ENCODE measurements at regions not wholly inside any gene's neighbourhood (a gene's known extent, or its start where the extent isn't known, plus 50 kb on each side); places are given as distances from the start of the nearest gene placed in this dataset.

DNA sequence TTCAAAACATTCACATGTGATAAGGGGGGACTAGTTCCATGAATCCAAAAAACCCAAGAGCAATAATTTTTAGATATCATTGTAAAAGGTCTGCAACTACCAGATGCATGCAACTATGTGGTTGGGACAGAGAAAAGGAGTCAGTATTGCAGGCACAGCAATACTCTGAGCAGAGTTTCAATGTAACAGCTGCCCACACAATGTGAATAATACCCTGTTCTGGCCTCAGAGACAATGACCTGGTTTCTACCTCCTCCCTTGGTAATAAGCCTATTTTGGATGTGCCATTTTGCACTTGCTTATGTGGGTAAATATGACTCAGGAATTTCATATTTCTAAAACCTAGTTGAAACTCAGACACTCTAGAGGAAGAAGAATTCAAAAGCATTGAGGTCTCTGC is 194.8 kb upstream of the RASGEF1B start:
- Histone ChIP-seq H3K36me3 (no peaks in the 10 kb centered on the region), H3K27me3 (no peaks in the 10 kb centered on the region), H3K9me3 (no peaks in the 10 kb centered on the region), H3K27ac (no peak overlapping the region), H3K4me1 (peaks cover 0 to 15% of the 10 kb centered on the region in 2 donors), H3K4me3 (no peak overlapping the region)
- DNase-seq (ENCODE audit: low spot score), result no peak
- TF ChIP-seq, protein P1, sequence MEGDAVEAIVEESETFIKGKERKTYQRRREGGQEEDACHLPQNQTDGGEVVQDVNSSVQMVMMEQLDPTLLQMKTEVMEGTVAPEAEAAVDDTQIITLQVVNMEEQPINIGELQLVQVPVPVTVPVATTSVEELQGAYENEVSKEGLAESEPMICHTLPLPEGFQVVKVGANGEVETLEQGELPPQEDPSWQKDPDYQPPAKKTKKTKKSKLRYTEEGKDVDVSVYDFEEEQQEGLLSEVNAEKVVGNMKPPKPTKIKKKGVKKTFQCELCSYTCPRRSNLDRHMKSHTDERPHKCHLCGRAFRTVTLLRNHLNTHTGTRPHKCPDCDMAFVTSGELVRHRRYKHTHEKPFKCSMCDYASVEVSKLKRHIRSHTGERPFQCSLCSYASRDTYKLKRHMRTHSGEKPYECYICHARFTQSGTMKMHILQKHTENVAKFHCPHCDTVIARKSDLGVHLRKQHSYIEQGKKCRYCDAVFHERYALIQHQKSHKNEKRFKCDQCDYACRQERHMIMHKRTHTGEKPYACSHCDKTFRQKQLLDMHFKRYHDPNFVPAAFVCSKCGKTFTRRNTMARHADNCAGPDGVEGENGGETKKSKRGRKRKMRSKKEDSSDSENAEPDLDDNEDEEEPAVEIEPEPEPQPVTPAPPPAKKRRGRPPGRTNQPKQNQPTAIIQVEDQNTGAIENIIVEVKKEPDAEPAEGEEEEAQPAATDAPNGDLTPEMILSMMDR (IDR thresholded peaks at IDR 0.05), result no peak

DNA sequence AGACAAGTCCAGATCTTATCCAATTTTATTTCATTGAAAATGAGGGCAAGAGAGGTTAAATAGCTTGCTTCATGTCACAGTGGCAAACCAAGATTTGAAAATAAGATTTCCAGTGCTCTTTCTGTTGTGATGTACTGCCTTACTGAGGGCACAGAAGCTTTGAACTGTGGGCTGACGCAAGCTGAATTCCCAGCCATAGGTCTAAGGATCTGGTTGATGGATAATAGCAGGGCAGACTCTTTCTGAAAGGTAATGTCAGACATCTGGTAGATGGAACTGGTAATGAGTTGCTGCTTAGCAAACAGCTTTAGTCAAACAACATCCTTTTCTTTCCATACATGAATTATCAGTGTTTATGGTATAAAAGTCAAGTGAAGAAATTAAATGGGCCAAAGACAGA is 193.9 kb upstream of the RASGEF1B start:
- no peak for DNase-seq (ENCODE audit: low spot score)
- Histone ChIP-seq H3K4me1 (peaks cover 0 to 15% of the 10 kb centered on the region in 2 donors), H3K9me3 (no peaks in the 10 kb centered on the region), H3K27me3 (no peaks in the 10 kb centered on the region), H3K36me3 (no peaks in the 10 kb centered on the region), H3K27ac (no peak overlapping the region), H3K4me3 (no peak overlapping the region)
- TF ChIP-seq, protein P1 (IDR thresholded peaks at IDR 0.05), result no peak

DNA sequence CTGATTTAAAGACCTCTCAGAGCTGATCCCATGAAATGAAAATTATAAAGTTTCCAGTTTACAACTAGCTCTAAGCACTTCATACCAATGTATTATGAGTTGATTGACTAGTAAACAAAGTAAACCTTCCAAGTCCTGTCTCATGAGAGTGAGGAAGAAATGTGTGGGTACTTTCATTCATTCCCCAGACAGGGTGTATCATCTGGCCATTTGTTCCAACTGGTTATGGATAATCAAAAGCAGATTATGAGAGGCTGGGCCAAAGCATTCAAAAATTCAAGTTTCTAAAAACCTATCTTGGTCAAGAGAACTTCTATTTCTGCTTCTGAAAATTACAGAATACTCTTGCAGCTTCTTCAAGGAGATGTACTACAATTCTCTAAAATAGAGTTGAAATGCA is 193.3 kb upstream of the RASGEF1B start:
- TF ChIP-seq, protein P1 (IDR thresholded peaks at IDR 0.05), result no peak
- Histone ChIP-seq H3K4me3 (no peak overlapping the region), H3K27ac (no peak overlapping the region), H3K27me3 (no peaks in the 10 kb centered on the region), H3K4me1 (peaks cover 0 to 15% of the 10 kb centered on the region in 2 donors), H3K9me3 (no peaks in the 10 kb centered on the region), H3K36me3 (no peaks in the 10 kb centered on the region)
- DNase-seq (ENCODE audit: low spot score), result no peak

DNA sequence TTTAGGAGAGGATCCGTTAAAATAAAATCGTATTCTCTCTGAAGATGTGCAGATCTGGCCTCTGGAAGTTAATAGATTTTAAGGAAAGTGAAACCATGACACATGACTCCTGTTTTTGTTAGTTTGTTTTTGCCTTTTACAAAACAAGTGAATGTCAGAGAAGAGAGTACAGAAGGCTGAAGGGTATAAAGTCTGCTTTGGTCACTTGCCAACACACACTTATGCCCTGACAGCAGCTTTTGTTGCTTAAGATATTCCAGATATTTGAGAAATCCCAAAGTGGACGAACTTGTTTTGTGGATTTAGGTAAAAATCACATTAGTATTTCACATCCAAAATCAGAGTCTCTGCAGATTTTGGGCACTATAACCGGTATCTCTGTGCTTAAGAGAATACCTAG is 192.4 kb upstream of the RASGEF1B start:
- Histone ChIP-seq H3K36me3 (no peaks in the 10 kb centered on the region), H3K4me1 (peaks cover 0 to 15% of the 10 kb centered on the region in 2 donors), H3K27me3 (no peaks in the 10 kb centered on the region), H3K4me3 (no peak overlapping the region), H3K9me3 (no peaks in the 10 kb centered on the region), H3K27ac (no peak overlapping the region)
- no peak for DNase-seq (ENCODE audit: low spot score)
- TF ChIP-seq, protein P1 (IDR thresholded peaks at IDR 0.05), result no peak

DNA sequence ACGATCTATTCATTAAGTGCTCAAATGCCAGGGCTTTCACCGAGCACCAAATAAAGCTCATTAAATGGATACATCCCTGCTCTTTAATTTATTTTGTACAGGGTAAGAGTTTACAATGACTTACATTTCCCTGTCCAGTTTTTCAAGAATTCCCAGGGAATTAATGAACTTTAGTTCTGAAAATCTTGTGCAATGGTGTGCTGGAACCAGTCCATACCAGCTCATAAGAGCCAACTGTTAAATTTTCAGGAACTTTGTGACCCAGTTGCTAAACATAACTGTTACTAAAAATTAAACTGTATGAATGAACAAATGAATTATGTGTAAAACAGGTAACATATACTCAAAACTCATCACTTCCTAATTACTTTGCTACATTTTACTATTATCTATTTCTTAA is 191.7 kb upstream of the RASGEF1B start:
- no peak for DNase-seq (ENCODE audit: low spot score)
- Histone ChIP-seq H3K27me3 (no peaks in the 10 kb centered on the region), H3K4me3 (no peak overlapping the region), H3K27ac (no peak overlapping the region), H3K4me1 (peaks cover 0 to 15% of the 10 kb centered on the region in 2 donors), H3K9me3 (no peaks in the 10 kb centered on the region), H3K36me3 (no peaks in the 10 kb centered on the region)
- TF ChIP-seq, protein P1 (IDR thresholded peaks at IDR 0.05), result no peak

DNA sequence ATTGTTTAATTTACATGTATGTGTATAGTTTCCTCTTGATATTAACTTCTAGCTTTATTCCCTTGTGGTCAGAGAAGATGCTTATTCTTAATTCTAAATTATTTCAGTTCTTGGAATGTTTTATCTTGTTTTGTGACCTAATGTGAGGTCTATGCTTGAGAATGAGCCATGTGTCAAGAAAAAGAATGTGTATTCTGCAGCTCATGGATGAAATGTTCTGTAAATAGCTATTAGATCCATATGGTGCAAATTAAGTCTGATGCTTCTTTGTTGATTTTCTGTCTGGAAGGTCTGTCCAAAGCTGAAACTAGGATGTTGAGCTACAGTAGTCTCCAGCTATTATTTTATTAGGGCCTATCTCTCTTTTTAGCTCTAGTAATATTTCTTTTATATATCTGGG is 187.3 kb upstream of the RASGEF1B start:
- H3K9me3 ChIP-seq, result no peaks in the 10 kb centered on the region
- TF ChIP-seq, protein P1 (IDR thresholded peaks at IDR 0.05), result no peak
- no peaks in the 10 kb centered on the region for H3K27me3 ChIP-seq
- H3K4me1 ChIP-seq, result peaks cover 0 to 10% of the 10 kb centered on the region in 2 donors
- no peaks in the 10 kb centered on the region for H3K36me3 ChIP-seq
- no peak for DNase-seq (ENCODE audit: low spot score)
- no peak overlapping the region for H3K27ac ChIP-seq
- H3K4me3 ChIP-seq, result no peak overlapping the region
